ENCODE measurements at regions not wholly inside any gene's neighbourhood (a gene's known extent, or its start where the extent isn't known, plus 50 kb on each side); places are given as distances from the start of the nearest gene placed in this dataset.

DNA sequence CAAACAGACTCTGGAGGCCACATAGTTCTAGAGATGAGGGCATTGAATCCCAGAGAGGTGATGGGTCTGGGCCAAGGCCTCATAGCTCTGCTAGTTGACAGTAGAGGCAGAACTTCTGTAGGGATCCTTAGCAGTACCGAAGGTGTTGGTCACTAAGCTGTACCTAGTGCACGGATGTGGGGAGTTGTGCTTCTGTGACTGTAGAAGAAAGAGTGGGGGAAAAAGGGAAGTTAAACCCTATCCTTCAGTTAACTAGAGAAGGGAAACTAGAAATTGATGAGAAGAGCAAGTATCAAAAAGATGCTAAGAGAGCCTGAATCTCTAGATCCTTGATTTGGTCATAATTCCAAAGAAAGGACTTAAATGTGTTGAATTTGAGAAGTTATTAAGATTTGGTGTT is 186.7 kb downstream of the NFKBIZ start:
- TF ChIP-seq, protein P1, sequence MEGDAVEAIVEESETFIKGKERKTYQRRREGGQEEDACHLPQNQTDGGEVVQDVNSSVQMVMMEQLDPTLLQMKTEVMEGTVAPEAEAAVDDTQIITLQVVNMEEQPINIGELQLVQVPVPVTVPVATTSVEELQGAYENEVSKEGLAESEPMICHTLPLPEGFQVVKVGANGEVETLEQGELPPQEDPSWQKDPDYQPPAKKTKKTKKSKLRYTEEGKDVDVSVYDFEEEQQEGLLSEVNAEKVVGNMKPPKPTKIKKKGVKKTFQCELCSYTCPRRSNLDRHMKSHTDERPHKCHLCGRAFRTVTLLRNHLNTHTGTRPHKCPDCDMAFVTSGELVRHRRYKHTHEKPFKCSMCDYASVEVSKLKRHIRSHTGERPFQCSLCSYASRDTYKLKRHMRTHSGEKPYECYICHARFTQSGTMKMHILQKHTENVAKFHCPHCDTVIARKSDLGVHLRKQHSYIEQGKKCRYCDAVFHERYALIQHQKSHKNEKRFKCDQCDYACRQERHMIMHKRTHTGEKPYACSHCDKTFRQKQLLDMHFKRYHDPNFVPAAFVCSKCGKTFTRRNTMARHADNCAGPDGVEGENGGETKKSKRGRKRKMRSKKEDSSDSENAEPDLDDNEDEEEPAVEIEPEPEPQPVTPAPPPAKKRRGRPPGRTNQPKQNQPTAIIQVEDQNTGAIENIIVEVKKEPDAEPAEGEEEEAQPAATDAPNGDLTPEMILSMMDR (IDR thresholded peaks at IDR 0.05) = no peak
- no peak for TF ChIP-seq EZH2 (IDR thresholded peaks at IDR 0.05; ENCODE audit: borderline replicate concordance, insufficient read depth, low read depth, low read length, poor library complexity, severe bottlenecking)

Measured in B cell (primary cell).